SHP77 treated with DMSO at 0.1 percent for 48 hours (cell line): ENCODE measurements at regions not wholly inside any gene's neighbourhood (a gene's known extent, or its start where the extent isn't known, plus 50 kb on each side); places are given as distances from the start of the nearest gene placed in this dataset.
"Not testable (repeated sequence)": the region's sequence is repeated elsewhere in the genome, so short reads cannot be mapped to it uniquely, and the experiment has no call there.

Experiments used
- DNase-seq: peaks from one replicate; lab custom pipeline; 2025; lab: John Stamatoyannopoulos, UW

GRCh38 chr11:129503646-129504045 is 128.0 kb downstream of the BARX2 start:
- DNase-seq: no peak

- DNase-seq: no peak
Measured at GRCh38 chr11:129505266-129505665, 129.6 kb downstream of the BARX2 start.

GRCh38 chr11:129508163-129508562 is 132.5 kb downstream of the BARX2 start:
- no peak for DNase-seq

GRCh38 chr11:129528296-129528695 is 152.6 kb downstream of the BARX2 start:
- no peak for DNase-seq

- no peak for DNase-seq
Measured at GRCh38 chr11:129530154-129530895, 154.7 kb downstream of the BARX2 start.

- DNase-seq: no peak
Measured at GRCh38 chr11:129533395-129533794, 157.7 kb downstream of the BARX2 start.

- no peak for DNase-seq
Measured at GRCh38 chr11:129536338-129536737, 160.7 kb downstream of the BARX2 start.

- no peak for DNase-seq
Measured at GRCh38 chr11:129538323-129538722, 162.7 kb downstream of the BARX2 start.

- no peak for DNase-seq
Measured at GRCh38 chr11:129543515-129544290, 168.1 kb downstream of the BARX2 start.

- no peak for DNase-seq
Measured at GRCh38 chr11:129544691-129545090, 169.0 kb downstream of the BARX2 start.

GRCh38 chr11:129546266-129546665 is 170.6 kb downstream of the BARX2 start:
- no peak for DNase-seq

GRCh38 chr11:129557421-129557820 is 181.8 kb downstream of the BARX2 start:
- DNase-seq: no peak

GRCh38 chr11:129569007-129569406 is 193.4 kb downstream of the BARX2 start:
- no peak for DNase-seq

GRCh38 chr11:129572667-129573066 is 197.0 kb downstream of the BARX2 start:
- DNase-seq: not testable (repeated sequence)

- DNase-seq: no peak
Measured at GRCh38 chr11:129573161-129573560, 197.5 kb downstream of the BARX2 start.

GRCh38 chr11:129574431-129574830 is 198.8 kb downstream of the BARX2 start:
- DNase-seq: no peak

GRCh38 chr11:129576652-129577051 is 201.0 kb downstream of the BARX2 start:
- DNase-seq: no peak

- no peak for DNase-seq
Measured at GRCh38 chr11:129578006-129578405, 202.4 kb downstream of the BARX2 start.

- DNase-seq: no peak
Measured at GRCh38 chr11:129580278-129580677, 204.6 kb downstream of the BARX2 start.

- no peak for DNase-seq
Measured at GRCh38 chr11:129584316-129584715, 208.7 kb downstream of the BARX2 start.

GRCh38 chr11:129589190-129589860 is 213.7 kb downstream of the BARX2 start:
- DNase-seq: no peak

- no peak for DNase-seq
Measured at GRCh38 chr11:129590030-129590752, 214.5 kb downstream of the BARX2 start.
